DND-41 (cell line): ENCODE measurements at regions not wholly inside any gene's neighbourhood (a gene's known extent, or its start where the extent isn't known, plus 50 kb on each side); places are given as distances from the start of the nearest gene placed in this dataset.
A peak's percentile ranks its signal among the peaks of the same experiment; 100 is the strongest.

ENCODE experiments used
- ATAC-seq: fragments of 200-7000 bp; cut with Tn5 transposase; 3 replicates; pipeline ENCODE4 v1.9.1; 2021; ENCODE audit warnings: low read depth; ENCODE audit not compliant: insufficient read depth
- DNase-seq: peaks from one replicate; pipeline ENCODE4 v3.0.0-alpha.2; 2020
- H2AFZ ChIP-seq: 2 replicates; pipeline ENCODE4 v1.6.0; 2012; ENCODE audit warnings: low read depth, low read length
- H3K27ac ChIP-seq: 2 replicates; pipeline ENCODE4 v1.5.1; 2012; ENCODE audit warnings: low read length, inconsistent platforms
- H3K27me3 ChIP-seq: fragments of 200-600 bp; sonication (generic); 2 replicates; pipeline ENCODE4 v1.6.0; 2012; ENCODE audit warnings: low read length, mild to moderate bottlenecking, inconsistent platforms; ENCODE audit not compliant: insufficient read depth, poor library complexity
- H3K36me3 ChIP-seq: 2 replicates; pipeline ENCODE4 v1.5.1; 2012; ENCODE audit warnings: low read length, inconsistent platforms; ENCODE audit not compliant: insufficient read depth
- H3K4me1 ChIP-seq: 2 replicates; pipeline ENCODE4 v1.5.1; 2012; ENCODE audit warnings: mild to moderate bottlenecking, low read length; ENCODE audit not compliant: insufficient read depth
- H3K4me2 ChIP-seq: 2 replicates; pipeline ENCODE4 v1.6.0; 2012; ENCODE audit warnings: mild to moderate bottlenecking, moderate library complexity, low read length, inconsistent platforms; ENCODE audit not compliant: insufficient read depth
- H3K4me3 ChIP-seq, 2 experiments: fragments of 200-600 bp in 1 of 2; shearing (Covaris generic) in 1 of 2; 2 replicates each; pipeline ENCODE4 v1.5.1; 2012 to 2016; ENCODE audit warnings: inconsistent platforms in 2 of 2, low read length in 2 of 2, mild to moderate bottlenecking in 2 of 2, low read depth in 1 of 2, moderate library complexity in 1 of 2
- H3K79me2 ChIP-seq: 2 replicates; pipeline ENCODE4 v1.6.0; 2012; ENCODE audit warnings: low read length, inconsistent platforms; ENCODE audit not compliant: insufficient read depth
- H3K9ac ChIP-seq: 2 replicates; pipeline ENCODE4 v1.6.0; 2012; ENCODE audit warnings: low read depth, mild to moderate bottlenecking, inconsistent platforms, low read length, moderate library complexity
- H3K9me3 ChIP-seq: 2 replicates; pipeline ENCODE4 v1.5.1; 2012; ENCODE audit warnings: low read length, moderate library complexity, mild to moderate bottlenecking, inconsistent platforms; ENCODE audit not compliant: insufficient read depth, severe bottlenecking
- H4K20me1 ChIP-seq: 2 replicates; pipeline ENCODE4 v1.6.0; 2012; ENCODE audit warnings: low read length; ENCODE audit not compliant: insufficient read depth
- CTCF ChIP-seq: IDR thresholded peaks from 2 replicates; pipeline ENCODE4 v1.5.1; 2012; ENCODE audit warnings: borderline replicate concordance, low read length, moderate library complexity, mild to moderate bottlenecking; ENCODE audit not compliant: poor library complexity, severe bottlenecking; ENCODE audit errors: extremely low read depth
- EZH2 ChIP-seq: IDR thresholded peaks from 3 replicates; pipeline ENCODE4 v1.6.1; 2012; ENCODE audit warnings: borderline replicate concordance, low read depth, mild to moderate bottlenecking, moderate library complexity, low read length, inconsistent platforms; ENCODE audit not compliant: severe bottlenecking

GRCh38 chr6:129938249-129939020, 77.3 kb upstream of the TMEM244 start:
- ATAC-seq, result no peak
- H3K4me3 ChIP-seq, result no peak overlapping the region
- H2AFZ ChIP-seq, result no peak overlapping the region
- no peaks in the 10 kb centered on the region for H3K9me3 ChIP-seq
- H3K27ac ChIP-seq, result no peak overlapping the region
- H3K4me1 ChIP-seq, result no peaks in the 10 kb centered on the region
- no peak for DNase-seq
- H4K20me1 ChIP-seq, result no peaks in the 10 kb centered on the region
- H3K27me3 ChIP-seq, result peaks cover 7% of the 10 kb centered on the region
- no peak overlapping the region for H3K9ac ChIP-seq
- H3K4me2 ChIP-seq, result no peak overlapping the region
- no peaks in the 10 kb centered on the region for H3K79me2 ChIP-seq
- no peak for TF ChIP-seq EZH2
- no peak for TF ChIP-seq CTCF
- H3K36me3 ChIP-seq, result no peaks in the 10 kb centered on the region

- no peaks in the 10 kb centered on the region for H4K20me1 ChIP-seq
- H3K9me3 ChIP-seq, result no peaks in the 10 kb centered on the region
Measured at GRCh38 chr6:129936329-129937165, 75.4 kb upstream of the TMEM244 start.

GRCh38 chr6:129932321-129932720, 71.2 kb upstream of the TMEM244 start:
- no peak for DNase-seq
- no peak overlapping the region for H3K9ac ChIP-seq
- ATAC-seq, result no peak

More at GRCh38 chr6:129936329-129937165, 75.4 kb upstream of the TMEM244 start:
- DNase-seq (peak; percentile 43), ATAC-seq (peak; percentile 74)
- Histone ChIP-seq H3K27me3 (peaks cover 7% of the 10 kb centered on the region), H3K79me2 (no peaks in the 10 kb centered on the region), H3K4me1 (no peaks in the 10 kb centered on the region), H2AFZ (no peak overlapping the region), H3K4me2 (no peak overlapping the region), H3K27ac (no peak overlapping the region), H3K4me3 (no peak overlapping the region), H3K36me3 (no peaks in the 10 kb centered on the region), H3K9ac (no peak overlapping the region)
- no peak for TF ChIP-seq EZH2
- TF ChIP-seq CTCF, result peak; percentile 80

More at GRCh38 chr6:129932321-129932720, 71.2 kb upstream of the TMEM244 start:
- Histone ChIP-seq H3K4me2 (no peak overlapping the region), H3K4me3 (no peak overlapping the region), H3K79me2 (no peaks in the 10 kb centered on the region), H3K36me3 (no peaks in the 10 kb centered on the region), H3K27me3 (no peaks in the 10 kb centered on the region), H4K20me1 (no peaks in the 10 kb centered on the region), H3K4me1 (no peaks in the 10 kb centered on the region), H2AFZ (no peak overlapping the region), H3K9me3 (no peaks in the 10 kb centered on the region), H3K27ac (no peak overlapping the region)
- TF ChIP-seq CTCF (no peak), EZH2 (no peak)
